ENCODE measurements at regions not wholly inside any gene's neighbourhood (a gene's known extent, or its start where the extent isn't known, plus 50 kb on each side); places are given as distances from the start of the nearest gene placed in this dataset.
"Not testable (repeated sequence)": the region's sequence is repeated elsewhere in the genome, so short reads cannot be mapped to it uniquely, and the experiment has no call there.

DNA sequence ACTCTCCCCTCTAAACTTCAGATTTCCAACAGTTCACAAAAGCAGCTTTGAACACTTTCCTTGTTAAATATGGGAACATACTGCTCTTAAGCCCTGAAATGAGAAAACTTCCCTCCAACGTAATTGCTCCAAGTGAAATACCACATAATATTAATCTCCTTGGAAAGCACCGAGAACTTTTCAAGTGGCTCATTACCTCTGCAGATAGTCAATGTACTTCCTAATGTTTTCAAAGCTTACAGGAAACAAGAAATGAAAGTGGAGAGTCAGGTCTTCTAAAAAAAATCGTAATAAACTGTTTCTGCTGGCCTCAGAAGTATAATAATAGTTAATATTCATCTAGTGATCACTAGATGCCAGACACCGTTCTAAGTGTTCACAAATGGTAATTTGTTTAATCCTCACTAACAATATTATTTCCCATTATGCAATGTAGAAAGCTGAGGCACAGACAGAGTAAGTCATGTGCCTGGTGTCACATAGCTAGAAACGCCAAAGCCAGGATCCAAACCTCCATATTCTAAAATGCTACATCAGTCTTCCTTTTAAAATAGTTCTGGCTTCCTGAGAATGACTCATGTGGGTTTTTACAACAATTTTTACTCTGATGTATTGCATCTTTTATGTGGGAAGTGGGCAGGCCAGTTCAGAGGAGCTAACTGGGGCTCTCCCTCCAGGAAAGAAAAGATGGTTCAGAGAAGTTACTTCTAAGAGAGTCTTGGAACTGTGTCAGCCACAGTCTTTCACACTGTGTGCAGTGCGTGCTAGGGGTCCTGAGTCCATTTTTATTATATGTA lies 177.2 kb downstream of the PLPPR4 start:
- peak; percentile 6 for DNase-seq (ENCODE audit: low read depth)
- TF ChIP-seq, protein P1, sequence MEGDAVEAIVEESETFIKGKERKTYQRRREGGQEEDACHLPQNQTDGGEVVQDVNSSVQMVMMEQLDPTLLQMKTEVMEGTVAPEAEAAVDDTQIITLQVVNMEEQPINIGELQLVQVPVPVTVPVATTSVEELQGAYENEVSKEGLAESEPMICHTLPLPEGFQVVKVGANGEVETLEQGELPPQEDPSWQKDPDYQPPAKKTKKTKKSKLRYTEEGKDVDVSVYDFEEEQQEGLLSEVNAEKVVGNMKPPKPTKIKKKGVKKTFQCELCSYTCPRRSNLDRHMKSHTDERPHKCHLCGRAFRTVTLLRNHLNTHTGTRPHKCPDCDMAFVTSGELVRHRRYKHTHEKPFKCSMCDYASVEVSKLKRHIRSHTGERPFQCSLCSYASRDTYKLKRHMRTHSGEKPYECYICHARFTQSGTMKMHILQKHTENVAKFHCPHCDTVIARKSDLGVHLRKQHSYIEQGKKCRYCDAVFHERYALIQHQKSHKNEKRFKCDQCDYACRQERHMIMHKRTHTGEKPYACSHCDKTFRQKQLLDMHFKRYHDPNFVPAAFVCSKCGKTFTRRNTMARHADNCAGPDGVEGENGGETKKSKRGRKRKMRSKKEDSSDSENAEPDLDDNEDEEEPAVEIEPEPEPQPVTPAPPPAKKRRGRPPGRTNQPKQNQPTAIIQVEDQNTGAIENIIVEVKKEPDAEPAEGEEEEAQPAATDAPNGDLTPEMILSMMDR (IDR thresholded peaks at IDR 0.05; ENCODE audit: low read depth, low read length): no peak
- no peak for TF ChIP-seq MYC (IDR thresholded peaks at IDR 0.05; ENCODE audit: low read depth, low read length)
- TF ChIP-seq, protein P2, sequence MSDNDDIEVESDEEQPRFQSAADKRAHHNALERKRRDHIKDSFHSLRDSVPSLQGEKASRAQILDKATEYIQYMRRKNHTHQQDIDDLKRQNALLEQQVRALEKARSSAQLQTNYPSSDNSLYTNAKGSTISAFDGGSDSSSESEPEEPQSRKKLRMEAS (IDR thresholded peaks at IDR 0.05; ENCODE audit: low read depth, low read length): no peak
- no peak for TF ChIP-seq POLR2A (IDR thresholded peaks at IDR 0.05; ENCODE audit: extremely low read depth, insufficient read length)

DNA sequence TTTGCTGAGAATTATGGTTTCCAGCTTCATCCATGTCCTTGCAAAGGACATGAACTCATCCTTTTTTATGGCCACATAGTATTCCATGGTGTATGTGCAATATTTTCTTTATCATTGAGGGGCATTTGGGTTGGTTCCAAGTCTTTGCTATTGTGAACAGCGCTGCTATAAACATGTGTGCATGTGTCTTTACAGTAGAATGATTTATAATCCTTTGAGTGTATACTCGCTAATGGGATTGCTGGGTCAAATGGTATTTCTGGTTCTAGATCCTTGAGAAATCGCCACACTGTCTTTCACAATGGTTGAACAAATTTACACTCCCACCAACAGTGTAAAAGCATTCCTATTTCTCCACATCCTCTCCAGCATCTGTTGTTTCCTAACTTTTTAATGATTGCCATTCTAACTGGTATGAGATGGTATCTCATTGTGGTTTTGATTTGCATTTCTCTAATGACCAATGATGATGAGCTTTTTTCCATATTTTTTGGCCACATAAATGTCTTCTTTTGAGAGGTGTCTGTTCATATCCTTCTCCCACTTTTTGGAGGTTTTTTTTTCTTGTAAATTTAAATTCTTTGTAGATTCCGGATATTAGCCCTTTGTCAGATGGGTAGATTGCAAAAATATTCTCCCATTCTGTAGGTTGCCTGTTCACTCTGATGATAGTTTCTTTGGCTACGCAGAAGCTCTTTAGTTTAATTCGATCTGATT lies 180.1 kb downstream of the PLPPR4 start:
- H3K4me3 ChIP-seq (ENCODE audit: low read depth, low read length); DNase-seq (ENCODE audit: low read depth): not testable (repeated sequence)

More for the DNA sequence above, 177.2 kb downstream of the PLPPR4 start:
- no peak overlapping the region for H3K4me3 ChIP-seq (ENCODE audit: low read depth, low read length)

DNA sequence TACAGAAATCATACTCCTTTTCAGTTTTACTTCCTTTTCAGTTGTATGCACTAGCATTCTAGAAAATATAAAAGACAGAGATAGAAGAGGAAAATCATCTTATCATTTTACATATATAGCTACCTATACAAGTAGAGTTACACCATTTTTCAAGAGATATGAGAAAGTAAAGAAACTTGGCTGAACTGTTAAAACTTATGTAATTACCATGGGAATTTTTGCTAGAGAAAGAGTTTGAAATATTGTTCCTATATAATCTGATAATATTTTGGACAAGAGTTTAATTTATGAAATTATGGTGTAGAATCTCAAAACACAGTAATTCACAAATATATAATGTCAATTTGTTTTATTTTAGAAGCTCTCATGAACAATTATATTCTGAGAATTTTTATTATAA lies 180.8 kb downstream of the PLPPR4 start:
- no peak overlapping the region for H3K4me3 ChIP-seq (ENCODE audit: low read depth, low read length)
- TF ChIP-seq, protein P2 (IDR thresholded peaks at IDR 0.05; ENCODE audit: low read depth, low read length): no peak
- no peak for TF ChIP-seq MYC (IDR thresholded peaks at IDR 0.05; ENCODE audit: low read depth, low read length)
- no peak for TF ChIP-seq POLR2A (IDR thresholded peaks at IDR 0.05; ENCODE audit: extremely low read depth, insufficient read length)
- TF ChIP-seq, protein P1 (IDR thresholded peaks at IDR 0.05; ENCODE audit: low read depth, low read length): no peak
- no peak for DNase-seq (ENCODE audit: low read depth)

DNA sequence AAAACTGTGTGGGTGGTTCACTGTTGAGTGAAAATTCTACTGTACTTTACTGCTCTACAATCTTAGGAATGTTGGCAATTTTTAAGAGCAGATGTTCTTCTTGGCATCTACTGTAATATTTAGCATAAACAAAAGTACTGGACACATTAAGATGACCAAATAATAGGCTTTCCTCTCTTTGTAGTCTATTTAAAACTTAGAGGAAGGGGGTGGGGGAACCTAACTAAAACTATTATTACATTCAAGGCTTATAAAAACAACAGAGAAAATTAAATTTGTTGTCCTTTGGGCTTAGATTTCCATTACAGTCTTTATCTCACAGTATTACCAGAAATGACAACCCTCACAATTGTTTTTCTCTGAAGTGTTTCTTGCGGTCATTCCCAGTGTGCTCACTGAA lies 181.2 kb downstream of the PLPPR4 start:
- DNase-seq (ENCODE audit: low read depth): no peak
- TF ChIP-seq MYC (IDR thresholded peaks at IDR 0.05; ENCODE audit: low read depth, low read length): no peak
- TF ChIP-seq POLR2A (IDR thresholded peaks at IDR 0.05; ENCODE audit: extremely low read depth, insufficient read length): no peak
- TF ChIP-seq, protein P2 (IDR thresholded peaks at IDR 0.05; ENCODE audit: low read depth, low read length): no peak
- H3K4me3 ChIP-seq (ENCODE audit: low read depth, low read length): no peak overlapping the region

DNA sequence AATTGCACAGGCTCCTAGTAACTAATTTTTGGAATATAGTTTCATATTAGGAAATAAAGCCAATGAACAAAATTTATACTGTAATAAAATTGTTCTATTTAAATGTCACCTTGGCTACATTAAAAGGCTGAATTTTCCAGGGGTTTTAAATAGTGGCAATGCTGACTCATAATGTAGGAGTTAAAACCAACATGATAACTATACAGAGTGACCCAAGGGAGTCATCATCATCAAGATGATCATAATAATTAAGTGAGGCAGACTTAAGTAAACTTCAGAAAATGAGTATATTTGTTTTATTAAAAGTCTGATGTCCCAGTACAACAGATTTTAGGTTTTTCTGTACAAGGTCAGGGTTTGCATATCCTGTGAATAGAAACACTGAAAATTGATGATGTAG lies 183.4 kb downstream of the PLPPR4 start:
- TF ChIP-seq, protein P2 (IDR thresholded peaks at IDR 0.05; ENCODE audit: low read depth, low read length): no peak
- no peak for TF ChIP-seq POLR2A (IDR thresholded peaks at IDR 0.05; ENCODE audit: extremely low read depth, insufficient read length)
- TF ChIP-seq, protein P1 (IDR thresholded peaks at IDR 0.05; ENCODE audit: low read depth, low read length): no peak
- no peak for TF ChIP-seq MYC (IDR thresholded peaks at IDR 0.05; ENCODE audit: low read depth, low read length)
- no peak overlapping the region for H3K4me3 ChIP-seq (ENCODE audit: low read depth, low read length)
- no peak for DNase-seq (ENCODE audit: low read depth)

DNA sequence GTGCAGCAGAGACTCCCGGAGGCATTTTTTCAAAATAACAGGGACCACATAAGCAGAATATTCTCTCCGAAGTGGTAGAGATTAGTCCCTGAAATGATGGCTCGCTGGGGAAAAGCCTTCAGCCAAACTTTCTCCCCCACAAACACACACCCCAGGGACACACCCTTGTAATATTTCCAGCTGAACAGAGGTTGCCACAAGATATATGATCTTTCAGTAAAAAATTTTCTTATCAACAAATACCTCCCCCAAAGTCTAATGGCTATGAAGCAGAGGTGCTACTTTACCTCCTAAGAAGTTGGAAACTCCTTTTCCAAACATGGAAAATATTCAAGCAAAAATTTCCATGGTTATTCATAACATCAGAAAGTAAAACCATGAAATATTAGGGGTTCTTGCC lies 190.2 kb upstream of the PALMD start:
- TF ChIP-seq, protein P2 (IDR thresholded peaks at IDR 0.05; ENCODE audit: low read depth, low read length): no peak
- TF ChIP-seq MYC (IDR thresholded peaks at IDR 0.05; ENCODE audit: low read depth, low read length) (no peak), POLR2A (IDR thresholded peaks at IDR 0.05; ENCODE audit: extremely low read depth, insufficient read length) (no peak)
- TF ChIP-seq, protein P1 (IDR thresholded peaks at IDR 0.05; ENCODE audit: low read depth, low read length): no peak
- no peak for DNase-seq (ENCODE audit: low read depth)

More for the DNA sequence above, 190.2 kb upstream of the PALMD start:
- no peak overlapping the region for H3K4me3 ChIP-seq (ENCODE audit: low read depth, low read length)
